ENCODE measurements at regions not wholly inside any gene's neighbourhood (a gene's known extent, or its start where the extent isn't known, plus 50 kb on each side); places are given as distances from the start of the nearest gene placed in this dataset.

- DNase-seq (ENCODE audit: low read depth) = peak; percentile 30
Measured at GRCh38 chr2:21500401-21500945, 376.7 kb downstream of the TDRD15 start.

GRCh38 chr2:21501376-21502027, 377.7 kb downstream of the TDRD15 start:
- DNase-seq (ENCODE audit: low read depth) = peak; percentile 23

GRCh38 chr2:21515903-21516302, 392.1 kb downstream of the TDRD15 start:
- no peak for DNase-seq (ENCODE audit: low read depth)

GRCh38 chr2:21519412-21519811, 395.6 kb downstream of the TDRD15 start:
- DNase-seq (ENCODE audit: low read depth) = no peak

- no peak for DNase-seq (ENCODE audit: low read depth)
Measured at GRCh38 chr2:21519821-21520220, 396.1 kb downstream of the TDRD15 start.

GRCh38 chr2:21535826-21536225, 412.1 kb downstream of the TDRD15 start:
- DNase-seq (ENCODE audit: low read depth) = no peak

- DNase-seq (ENCODE audit: low read depth) = no peak
Measured at GRCh38 chr2:21539685-21540084, 415.9 kb downstream of the TDRD15 start.

- no peak for DNase-seq (ENCODE audit: low read depth)
Measured at GRCh38 chr2:21543630-21544029, 419.9 kb downstream of the TDRD15 start.

GRCh38 chr2:21544392-21544791, 420.6 kb downstream of the TDRD15 start:
- no peak for DNase-seq (ENCODE audit: low read depth)

GRCh38 chr2:21552981-21553380, 429.2 kb downstream of the TDRD15 start:
- no peak for DNase-seq (ENCODE audit: low read depth)

GRCh38 chr2:21559351-21559750, 435.6 kb downstream of the TDRD15 start:
- DNase-seq (ENCODE audit: low read depth) = peak; percentile 73

- DNase-seq (ENCODE audit: low read depth) = no peak
Measured at GRCh38 chr2:21561965-21562364, 438.2 kb downstream of the TDRD15 start.

GRCh38 chr2:21567395-21567794, 443.6 kb downstream of the TDRD15 start:
- DNase-seq (ENCODE audit: low read depth) = peak; percentile 4

- DNase-seq (ENCODE audit: low read depth) = no peak
Measured at GRCh38 chr2:21571686-21572085, 447.9 kb downstream of the TDRD15 start.

- no peak for DNase-seq (ENCODE audit: low read depth)
Measured at GRCh38 chr2:21580391-21580790, 456.6 kb downstream of the TDRD15 start.

GRCh38 chr2:21585881-21586280, 462.1 kb downstream of the TDRD15 start:
- no peak for DNase-seq (ENCODE audit: low read depth)

GRCh38 chr2:21590026-21590690, 466.4 kb downstream of the TDRD15 start:
- no peak for DNase-seq (ENCODE audit: low read depth)

GRCh38 chr2:21591926-21592325, 468.2 kb downstream of the TDRD15 start:
- no peak for DNase-seq (ENCODE audit: low read depth)

GRCh38 chr2:21599417-21599816, 475.6 kb downstream of the TDRD15 start:
- peak; percentile 57 for DNase-seq (ENCODE audit: low read depth)

GRCh38 chr2:21602789-21603188, 479.0 kb downstream of the TDRD15 start:
- no peak for DNase-seq (ENCODE audit: low read depth)

- no peak for DNase-seq (ENCODE audit: low read depth)
Measured at GRCh38 chr2:21607572-21607971, 483.8 kb downstream of the TDRD15 start.

GRCh38 chr2:21610304-21610703, 486.5 kb downstream of the TDRD15 start:
- no peak for DNase-seq (ENCODE audit: low read depth)

- DNase-seq (ENCODE audit: low read depth) = no peak
Measured at GRCh38 chr2:21617885-21618434, 494.2 kb downstream of the TDRD15 start.
